DND-41 (cell line): ENCODE measurements at regions not wholly inside any gene's neighbourhood (a gene's known extent, or its start where the extent isn't known, plus 50 kb on each side); places are given as distances from the start of the nearest gene placed in this dataset.

Experiments used
- EZH2 ChIP-seq: IDR thresholded peaks from 3 replicates; pipeline ENCODE4 v1.6.1; 2012; ENCODE audit warnings: borderline replicate concordance, low read depth, mild to moderate bottlenecking, moderate library complexity, low read length, inconsistent platforms; ENCODE audit not compliant: severe bottlenecking
- TF ChIP-seq, protein P1 (sequence below): IDR thresholded peaks from 2 replicates; pipeline ENCODE4 v1.5.1; 2012; ENCODE audit warnings: borderline replicate concordance, low read length, moderate library complexity, mild to moderate bottlenecking; ENCODE audit not compliant: poor library complexity, severe bottlenecking; ENCODE audit errors: extremely low read depth

DNA sequence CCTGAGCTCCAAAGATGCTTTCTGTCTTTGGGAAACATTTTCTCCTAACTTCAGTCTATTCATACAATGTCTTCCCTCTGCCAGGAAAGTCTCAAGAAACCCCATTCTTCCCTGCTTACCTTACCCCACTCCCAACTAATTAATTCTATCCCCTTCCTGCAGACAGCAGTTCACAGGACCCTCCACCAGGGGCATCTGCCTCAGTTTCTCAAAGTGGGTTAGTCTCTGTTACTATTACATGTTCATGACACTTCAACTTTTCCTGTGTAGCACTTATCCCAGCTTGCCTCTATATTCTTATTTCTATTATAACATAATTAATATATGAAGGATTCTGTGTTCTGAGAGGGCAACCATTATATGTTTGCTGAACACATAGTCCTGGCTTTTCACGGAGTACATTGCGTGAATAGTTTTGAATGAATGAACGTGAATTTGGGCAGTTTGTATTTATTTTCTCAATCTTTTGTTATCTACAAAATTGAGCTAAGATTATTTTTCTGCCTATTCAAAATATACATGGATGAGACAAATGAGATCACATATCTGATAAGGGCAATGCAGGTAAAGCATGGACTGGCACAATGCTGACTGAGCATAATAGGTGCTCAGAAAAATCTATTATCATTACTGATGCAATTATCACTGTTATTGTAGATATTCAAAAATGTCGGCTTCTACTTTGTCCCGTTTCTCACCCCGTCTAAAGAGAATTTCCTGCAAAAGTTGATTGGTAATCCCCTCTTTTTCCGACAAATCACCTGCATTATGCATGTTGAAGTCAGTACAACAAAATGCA is 341.1 kb downstream of the BRINP1 start:
- TF ChIP-seq, protein P1, sequence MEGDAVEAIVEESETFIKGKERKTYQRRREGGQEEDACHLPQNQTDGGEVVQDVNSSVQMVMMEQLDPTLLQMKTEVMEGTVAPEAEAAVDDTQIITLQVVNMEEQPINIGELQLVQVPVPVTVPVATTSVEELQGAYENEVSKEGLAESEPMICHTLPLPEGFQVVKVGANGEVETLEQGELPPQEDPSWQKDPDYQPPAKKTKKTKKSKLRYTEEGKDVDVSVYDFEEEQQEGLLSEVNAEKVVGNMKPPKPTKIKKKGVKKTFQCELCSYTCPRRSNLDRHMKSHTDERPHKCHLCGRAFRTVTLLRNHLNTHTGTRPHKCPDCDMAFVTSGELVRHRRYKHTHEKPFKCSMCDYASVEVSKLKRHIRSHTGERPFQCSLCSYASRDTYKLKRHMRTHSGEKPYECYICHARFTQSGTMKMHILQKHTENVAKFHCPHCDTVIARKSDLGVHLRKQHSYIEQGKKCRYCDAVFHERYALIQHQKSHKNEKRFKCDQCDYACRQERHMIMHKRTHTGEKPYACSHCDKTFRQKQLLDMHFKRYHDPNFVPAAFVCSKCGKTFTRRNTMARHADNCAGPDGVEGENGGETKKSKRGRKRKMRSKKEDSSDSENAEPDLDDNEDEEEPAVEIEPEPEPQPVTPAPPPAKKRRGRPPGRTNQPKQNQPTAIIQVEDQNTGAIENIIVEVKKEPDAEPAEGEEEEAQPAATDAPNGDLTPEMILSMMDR = no peak
- no peak for TF ChIP-seq EZH2
